Choroid plexus epithelial cell (primary cell): ENCODE measurements at regions not wholly inside any gene's neighbourhood (a gene's known extent, or its start where the extent isn't known, plus 50 kb on each side); places are given as distances from the start of the nearest gene placed in this dataset.
"Not testable (repeated sequence)": the region's sequence is repeated elsewhere in the genome, so short reads cannot be mapped to it uniquely, and the experiment has no call there.

Source experiments
- DNase-seq: peaks from one replicate; pipeline ENCODE4 v3.0.0-alpha.2; 2010; ENCODE audit warnings: low read depth
- H3K4me3 ChIP-seq: 2 replicates; pipeline ENCODE4 v1.5.1; 2011; ENCODE audit warnings: low read depth, mild to moderate bottlenecking, control low read depth, low read length, moderate library complexity
- TF ChIP-seq, protein P1 (sequence below): conservative IDR thresholded peaks from 2 replicates; pipeline ENCODE4 v1.5.1; 2011; ENCODE audit warnings: low read depth, mild to moderate bottlenecking, control low read depth, inconsistent platforms, low read length, moderate library complexity

DNA sequence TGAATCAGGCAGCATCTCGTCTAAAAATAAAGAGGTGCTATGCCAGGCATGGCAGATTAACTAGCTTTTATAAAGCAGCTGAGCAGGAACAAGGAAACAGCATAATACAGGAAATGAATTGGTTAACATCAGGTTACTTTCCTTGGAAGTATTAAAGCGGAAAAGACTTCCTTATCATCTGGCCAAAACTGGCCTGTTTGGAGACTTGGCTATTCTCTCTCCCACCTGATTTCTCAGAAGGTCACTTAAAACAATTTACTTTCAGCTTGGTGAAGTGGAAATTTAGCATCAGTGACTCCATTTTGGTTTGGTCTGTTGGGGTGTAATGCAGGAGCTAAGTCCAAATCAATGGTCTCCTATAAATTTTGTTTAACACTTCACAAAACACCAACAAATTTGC, 191.6 kb downstream of the NUFIP1 start:
- no peak overlapping the region for H3K4me3 ChIP-seq
- DNase-seq, result no peak
- TF ChIP-seq, protein P1, sequence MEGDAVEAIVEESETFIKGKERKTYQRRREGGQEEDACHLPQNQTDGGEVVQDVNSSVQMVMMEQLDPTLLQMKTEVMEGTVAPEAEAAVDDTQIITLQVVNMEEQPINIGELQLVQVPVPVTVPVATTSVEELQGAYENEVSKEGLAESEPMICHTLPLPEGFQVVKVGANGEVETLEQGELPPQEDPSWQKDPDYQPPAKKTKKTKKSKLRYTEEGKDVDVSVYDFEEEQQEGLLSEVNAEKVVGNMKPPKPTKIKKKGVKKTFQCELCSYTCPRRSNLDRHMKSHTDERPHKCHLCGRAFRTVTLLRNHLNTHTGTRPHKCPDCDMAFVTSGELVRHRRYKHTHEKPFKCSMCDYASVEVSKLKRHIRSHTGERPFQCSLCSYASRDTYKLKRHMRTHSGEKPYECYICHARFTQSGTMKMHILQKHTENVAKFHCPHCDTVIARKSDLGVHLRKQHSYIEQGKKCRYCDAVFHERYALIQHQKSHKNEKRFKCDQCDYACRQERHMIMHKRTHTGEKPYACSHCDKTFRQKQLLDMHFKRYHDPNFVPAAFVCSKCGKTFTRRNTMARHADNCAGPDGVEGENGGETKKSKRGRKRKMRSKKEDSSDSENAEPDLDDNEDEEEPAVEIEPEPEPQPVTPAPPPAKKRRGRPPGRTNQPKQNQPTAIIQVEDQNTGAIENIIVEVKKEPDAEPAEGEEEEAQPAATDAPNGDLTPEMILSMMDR, result no peak

DNA sequence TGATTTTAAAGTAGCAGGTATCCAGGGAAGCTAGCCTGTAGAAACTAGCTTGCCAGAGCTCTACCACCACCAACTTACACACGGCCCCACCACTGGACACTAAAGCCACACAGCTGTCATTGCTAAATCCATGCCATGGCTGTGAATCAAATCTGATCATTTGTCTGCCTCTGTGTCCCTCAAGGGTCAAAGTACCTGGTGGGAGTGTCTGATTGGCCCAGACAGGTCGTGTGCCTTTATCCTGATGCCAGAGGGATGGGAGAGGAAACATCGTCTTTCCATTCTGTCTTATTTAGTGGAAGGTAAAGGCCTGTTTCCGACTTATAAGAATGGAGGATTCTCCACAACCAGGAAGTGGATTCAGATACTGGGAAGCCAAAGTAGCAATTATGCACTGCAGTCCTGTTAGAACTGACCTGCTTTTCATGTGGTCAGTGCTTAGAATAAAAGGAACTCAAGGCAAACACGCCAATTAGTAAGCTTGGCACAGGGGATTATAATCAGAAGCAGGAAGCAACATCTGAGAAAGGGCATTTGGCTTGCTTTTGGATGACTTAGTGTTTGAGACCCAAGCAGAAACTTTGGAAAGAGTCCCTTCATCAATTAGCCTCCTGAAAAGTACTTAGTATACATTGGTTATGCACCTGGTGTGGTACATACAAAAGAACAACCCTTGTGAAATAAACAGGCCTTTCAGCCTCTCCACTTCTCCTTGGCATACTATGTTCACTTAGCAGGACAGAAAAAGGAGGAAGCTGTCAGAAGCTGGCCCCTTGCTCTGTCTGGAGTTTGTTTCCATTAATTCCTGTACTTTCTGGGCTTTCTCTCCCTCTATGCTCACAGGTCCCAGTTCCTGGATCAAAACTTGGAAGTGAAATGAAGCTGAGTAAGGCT, 192.4 kb downstream of the NUFIP1 start:
- no peak for DNase-seq
- TF ChIP-seq, protein P1, result no peak
- H3K4me3 ChIP-seq, result no peak overlapping the region

DNA sequence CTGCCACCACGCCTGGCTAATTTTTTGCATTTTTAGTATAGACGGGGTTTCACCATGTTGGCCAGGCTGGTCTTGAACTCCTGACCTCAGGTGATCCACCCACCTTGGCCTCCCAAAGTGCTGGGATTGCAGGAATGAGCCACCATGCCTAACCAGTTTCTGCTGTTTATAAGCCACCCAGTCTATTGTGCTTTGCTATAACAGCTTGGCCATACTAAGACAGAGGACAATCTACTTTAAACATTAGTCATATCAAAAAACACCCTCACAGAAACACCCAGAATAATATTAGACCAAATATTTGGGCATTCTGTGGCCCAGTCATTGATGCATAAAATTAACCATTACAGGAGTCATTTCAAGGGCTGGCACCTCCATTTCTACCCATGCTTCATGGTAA, 193.2 kb downstream of the NUFIP1 start:
- DNase-seq, H3K4me3 ChIP-seq: not testable (repeated sequence)

DNA sequence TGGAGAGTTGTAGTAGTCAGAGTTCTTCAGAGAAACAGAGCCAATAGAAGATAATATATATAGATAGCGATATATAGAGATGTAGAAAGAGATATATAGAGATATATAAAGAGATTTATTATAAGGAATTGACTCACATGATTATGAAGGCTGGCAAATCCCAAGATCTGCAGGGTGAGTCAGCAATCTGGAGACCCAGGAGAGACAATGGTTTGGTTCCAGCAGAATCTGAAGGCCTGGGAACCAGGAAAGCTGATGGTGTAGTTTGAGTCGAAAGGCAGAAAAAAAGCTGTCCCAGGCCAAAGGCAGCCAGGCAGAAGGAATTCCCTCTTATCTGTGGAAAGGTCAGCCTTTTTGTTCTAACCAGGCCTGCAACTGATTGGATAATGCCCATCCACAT, 194.1 kb downstream of the NUFIP1 start:
- no peak overlapping the region for H3K4me3 ChIP-seq
- TF ChIP-seq, protein P1, result no peak
- DNase-seq, result no peak

DNA sequence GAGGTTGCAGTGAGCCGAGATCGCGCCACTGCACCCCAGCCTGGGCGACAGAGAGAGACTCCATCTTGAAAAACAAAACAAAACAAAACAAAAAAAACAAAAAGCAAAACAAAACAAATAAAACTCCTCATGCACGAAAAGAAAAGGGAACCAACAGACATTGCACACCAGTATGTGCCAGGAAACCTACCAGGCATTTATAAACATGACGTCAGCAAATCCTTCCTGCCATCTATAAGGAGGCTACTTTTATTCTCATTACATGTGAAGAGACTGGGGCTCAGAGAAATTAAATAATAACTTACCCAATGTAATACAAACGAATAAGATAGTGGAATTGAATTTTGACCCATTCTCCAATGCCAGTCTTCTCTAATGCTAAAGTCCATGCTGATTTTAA, 197.2 kb downstream of the NUFIP1 start:
- no peak for DNase-seq

DNA sequence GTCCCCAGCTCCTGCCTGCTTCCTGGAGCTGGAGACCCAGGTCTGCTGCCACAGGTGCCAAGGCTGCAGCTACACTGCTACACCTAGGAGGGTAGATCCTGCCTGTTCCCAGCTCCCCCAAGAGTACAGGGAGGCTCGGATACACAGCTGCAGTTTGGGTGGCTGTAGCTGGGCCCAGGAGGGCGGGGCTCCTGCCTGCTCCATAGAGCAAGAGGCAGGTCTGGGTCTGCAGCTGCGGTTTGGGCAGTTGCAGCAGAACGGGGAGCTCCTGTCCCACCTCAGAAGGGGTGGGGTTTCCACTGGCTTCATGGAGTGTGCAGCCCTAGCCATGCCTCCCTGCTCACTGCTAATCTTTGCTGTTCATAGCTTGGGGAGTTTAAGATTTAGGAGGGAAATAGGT, 199.0 kb downstream of the NUFIP1 start:
- H3K4me3 ChIP-seq, result no peak overlapping the region
- TF ChIP-seq, protein P1, result no peak
- DNase-seq, result no peak

More for the DNA sequence above, 197.2 kb downstream of the NUFIP1 start:
- TF ChIP-seq, protein P1, result no peak
- no peak overlapping the region for H3K4me3 ChIP-seq

DNA sequence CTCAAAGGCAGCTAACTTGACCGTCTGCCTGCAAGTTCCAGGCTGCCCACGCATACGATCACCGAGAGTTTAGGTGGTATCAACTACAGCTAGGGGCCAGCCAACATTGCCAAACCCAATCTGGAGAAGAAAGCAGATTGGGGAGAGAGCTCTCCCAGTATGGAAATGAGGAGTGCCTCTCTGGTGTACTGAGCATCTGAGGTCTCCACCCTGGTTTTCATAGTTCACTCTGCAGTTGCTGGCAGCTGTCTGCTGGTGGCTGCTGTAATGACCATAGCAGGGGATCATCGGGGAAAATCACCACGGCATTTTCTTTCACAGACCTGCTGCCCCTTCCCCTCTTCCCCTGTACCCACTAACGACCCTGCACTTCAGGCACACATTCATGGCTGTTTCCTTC, 201.7 kb downstream of the NUFIP1 start:
- H3K4me3 ChIP-seq, result no peak overlapping the region
- TF ChIP-seq, protein P1, result no peak
- no peak for DNase-seq
